GM19397 (cell line): ENCODE measurements at regions not wholly inside any gene's neighbourhood (a gene's known extent, or its start where the extent isn't known, plus 50 kb on each side); places are given as distances from the start of the nearest gene placed in this dataset.
"Not testable (repeated sequence)": the region's sequence is repeated elsewhere in the genome, so short reads cannot be mapped to it uniquely, and the experiment has no call there.

ENCODE experiments used
- ATAC-seq: cut with Tn5 transposase; IDR thresholded peaks from one replicate; pipeline ENCODE4 v1.9.1; 2021; ENCODE audit warnings: mild to moderate bottlenecking, moderate library complexity; ENCODE audit not compliant: unreplicated experiment

DNA sequence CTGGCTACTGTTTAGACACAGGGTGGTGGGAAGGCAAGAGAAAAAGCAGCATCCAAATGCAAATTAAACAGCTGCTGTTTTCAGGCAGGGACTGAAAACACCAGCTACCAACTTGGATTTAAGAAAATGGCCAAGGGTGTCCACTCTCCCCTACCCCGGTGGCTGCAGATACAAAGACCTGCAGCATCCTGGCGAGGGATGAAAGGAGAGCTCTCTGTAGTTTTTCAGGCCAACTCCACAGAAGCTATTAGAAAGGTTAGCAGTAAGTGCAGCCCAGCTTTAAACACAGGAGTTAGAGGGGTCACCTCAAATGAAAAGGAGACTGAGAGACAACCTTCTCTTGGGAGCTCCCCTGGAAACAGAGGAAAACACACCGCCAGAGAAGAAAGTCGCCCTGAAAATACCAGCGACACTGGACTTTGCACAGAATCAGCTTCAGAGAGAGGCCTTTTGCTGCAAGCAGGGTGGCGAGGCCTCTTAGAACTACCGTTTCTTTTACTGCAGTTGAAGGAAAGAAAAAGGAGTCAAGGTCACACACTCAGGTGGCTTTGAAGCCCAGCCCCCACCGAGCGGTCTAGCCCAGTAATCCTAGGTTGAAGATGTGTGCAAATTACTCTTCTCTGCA, 74.4 kb upstream of the TIAM1 start:
- ATAC-seq, result no peak

DNA sequence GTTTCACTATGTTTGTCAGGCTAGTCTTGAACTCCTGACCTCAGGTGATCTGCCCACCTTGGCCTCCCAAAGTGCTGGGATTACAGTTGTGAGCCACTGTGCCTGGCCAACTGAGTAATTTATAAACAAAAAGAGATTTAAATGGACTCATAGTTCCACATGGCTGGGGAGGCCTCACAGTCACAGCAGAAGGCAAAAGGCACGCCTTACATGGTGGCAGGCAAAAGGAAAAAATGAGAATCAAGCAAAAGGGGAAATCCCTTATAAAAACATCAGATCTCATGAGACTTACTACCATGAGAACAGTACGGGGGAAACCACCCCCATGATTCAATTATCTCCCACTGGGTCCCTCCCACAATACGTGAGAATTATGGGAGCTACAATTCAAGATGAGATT, 73.2 kb upstream of the TIAM1 start:
- not testable (repeated sequence) for ATAC-seq

DNA sequence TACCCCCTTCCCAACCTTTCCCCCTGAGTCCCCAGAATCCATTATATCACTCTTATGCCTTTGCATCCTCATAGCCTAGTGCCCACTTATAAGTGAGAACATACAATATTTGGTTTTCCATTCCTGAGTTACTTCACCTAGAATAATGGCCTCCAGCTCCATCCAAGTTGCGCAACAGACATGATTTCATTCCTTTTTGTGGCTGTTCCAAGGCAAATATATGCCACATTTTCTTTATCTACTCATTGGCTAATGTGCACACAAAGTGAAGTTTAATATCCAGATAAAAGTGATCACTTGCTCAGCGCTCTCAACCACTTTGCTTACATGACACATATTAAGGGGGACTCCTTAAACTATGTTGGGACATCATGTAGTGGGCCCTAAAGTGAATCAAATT, 72.4 kb upstream of the TIAM1 start:
- no peak for ATAC-seq

DNA sequence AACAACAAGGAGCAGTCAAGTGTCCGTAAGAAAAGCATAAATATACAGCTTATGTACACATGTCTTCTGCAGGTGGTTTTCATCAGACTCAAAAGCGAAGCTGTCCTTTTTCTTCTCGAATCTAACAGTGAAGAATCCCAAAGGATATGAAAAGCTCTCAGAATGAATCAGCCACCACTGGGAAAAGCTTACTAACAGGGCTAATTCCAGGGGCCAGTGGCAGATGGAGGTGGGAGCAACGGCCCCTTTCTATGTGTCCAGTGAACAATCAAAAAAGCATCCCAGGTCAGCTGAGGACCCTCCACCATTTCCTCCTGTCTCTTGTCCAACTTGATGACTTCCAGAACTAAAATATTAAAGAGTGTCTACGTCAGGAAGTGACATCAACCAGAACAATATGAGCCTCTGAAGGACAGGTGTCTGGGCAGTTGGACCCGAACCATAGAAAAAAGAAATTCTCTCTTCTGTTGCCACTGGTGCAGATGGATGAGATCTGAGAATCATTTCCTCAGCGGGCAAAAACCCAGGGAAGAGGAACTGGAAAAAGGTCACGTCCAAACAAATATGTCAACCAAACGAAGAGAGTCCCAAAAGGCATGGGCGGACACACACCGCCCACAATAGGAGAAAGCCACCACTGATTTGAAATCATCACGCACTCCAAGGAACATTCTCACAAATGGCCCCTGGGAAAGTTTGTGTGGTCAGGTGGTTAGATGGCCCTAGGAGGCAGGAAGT, 70.4 kb upstream of the TIAM1 start:
- ATAC-seq, result no peak

DNA sequence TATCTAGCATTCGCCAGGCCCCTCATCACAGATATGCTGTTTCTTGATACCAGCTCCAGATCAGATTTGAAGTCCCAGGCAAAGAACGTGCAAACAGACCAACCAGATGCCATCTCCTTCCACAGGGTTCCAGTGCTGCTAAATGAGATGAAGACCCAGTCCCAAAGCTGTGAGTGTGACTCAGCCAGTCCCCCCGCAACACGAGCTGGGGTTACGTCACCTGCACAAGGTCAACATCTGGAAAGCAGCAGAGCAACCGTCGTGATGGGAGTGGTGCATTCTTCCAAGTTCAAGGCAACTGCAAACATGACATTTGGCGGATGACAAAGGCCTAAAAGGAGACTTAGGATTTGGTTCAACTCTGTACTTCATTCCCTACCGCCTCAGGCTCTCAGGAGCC, 69.6 kb upstream of the TIAM1 start:
- ATAC-seq, result no peak

DNA sequence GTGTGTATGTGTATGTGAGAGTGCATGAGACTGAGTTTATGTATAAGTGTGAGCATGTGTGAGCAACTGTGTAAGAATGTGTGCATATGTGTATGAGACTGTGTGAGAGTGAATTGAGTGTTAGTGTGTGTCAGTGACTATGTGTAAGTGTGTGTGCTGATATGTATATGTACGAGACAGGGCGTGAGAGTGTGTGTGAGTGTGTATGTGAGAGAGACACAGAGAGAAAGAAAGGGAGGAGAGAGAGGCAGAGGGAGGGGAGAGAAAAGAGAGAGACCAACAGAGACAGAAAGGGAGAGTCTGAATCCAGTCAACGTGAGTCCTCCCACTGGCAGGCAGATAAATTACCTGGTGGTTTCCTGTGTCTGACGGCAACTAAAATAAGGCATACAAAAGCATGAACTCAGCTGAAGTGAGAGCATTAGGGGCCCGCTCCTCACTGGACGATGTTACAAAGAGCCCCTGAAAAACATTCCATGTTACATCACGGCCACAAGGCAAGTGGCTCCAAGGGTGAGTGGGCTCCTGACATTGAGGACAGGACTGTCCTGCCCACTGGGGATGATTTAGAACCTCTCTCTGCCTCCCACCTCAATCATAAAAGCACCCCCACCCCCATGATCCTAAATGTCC, 66.6 kb upstream of the TIAM1 start:
- no peak for ATAC-seq

DNA sequence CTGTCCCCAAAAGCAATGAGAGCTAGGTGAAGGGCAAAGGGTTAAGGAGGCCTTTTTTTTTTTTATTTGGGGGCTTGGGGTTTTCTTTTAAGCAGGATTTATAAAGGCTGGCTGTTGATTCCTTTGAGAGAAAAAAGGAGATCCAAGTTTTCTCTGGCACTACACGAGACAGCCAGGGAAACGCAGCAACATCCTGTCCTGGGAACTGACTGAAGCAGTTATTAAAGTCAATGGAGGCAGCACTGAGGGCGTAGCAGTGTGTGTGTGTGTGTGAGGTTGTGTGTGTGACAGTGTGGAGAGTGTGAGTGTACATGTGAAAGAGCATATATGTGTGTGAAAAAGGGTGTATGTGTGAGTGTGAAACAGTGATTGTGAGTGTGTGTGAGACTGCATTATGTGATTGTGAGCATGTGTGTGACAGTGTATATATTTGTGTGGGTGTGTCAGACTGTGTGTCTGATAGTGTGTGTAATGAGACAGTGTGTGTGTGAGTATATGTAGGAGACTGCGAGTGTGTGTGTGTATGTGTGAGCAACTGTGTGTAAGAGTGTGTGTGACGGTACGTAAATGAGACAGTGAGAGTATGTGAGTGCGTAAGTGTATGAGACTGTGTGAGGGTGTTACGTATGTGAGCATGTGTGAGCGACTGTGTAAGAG, 65.9 kb upstream of the TIAM1 start:
- no peak for ATAC-seq

DNA sequence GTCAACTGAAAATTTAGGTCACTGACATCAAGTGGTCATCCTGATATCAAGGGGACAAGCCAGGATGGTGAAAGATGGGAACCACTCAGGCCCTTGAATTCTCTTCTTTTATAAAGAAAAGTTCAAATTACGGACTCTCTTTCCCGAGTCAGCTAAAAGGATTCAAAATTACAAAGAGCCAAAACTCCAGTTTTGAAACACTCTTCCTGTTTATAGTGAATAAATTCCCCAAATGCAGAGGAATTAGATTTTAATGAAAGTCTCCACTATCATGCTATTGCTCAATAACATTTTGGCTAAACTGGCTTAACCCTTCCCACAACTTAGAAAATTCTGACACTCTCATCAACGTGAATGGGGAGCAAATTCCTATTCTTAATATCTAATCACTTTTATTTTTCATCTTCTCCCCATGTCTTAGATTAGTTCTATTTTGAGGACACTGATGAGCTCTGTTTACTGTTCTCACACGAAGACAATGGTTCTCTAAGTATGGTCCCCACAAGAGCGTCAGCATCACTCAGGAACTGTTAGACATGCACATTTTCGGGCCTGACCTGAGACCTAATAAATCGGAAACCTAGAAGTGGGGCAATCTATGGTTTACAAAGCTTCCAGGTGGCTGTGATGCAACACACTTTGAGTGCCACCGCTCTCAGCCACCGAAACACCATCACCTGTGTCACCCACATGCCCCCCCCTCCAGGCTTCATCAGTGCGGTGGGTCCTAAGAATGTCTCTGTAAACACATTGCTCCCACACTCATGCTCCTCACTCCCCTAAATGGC, 64.4 kb upstream of the TIAM1 start:
- ATAC-seq, result no peak

DNA sequence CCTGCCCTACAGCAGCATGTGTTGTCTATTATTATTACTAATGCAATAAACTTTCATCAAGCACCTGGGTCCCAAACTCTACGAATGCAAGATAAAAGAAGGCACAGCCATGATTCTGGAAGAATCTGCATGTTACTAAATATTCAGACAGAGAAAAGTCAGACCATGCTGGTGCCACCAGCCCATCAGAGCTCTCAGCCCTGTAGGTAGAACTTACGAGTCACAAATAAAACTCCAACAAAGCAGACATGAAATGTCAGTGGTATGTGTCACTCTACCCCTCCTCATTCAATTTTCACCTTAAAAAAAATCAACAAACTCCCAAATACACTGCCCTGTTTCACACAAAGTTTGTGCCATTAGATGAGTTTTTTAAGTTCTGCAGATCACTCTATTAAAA, 62.4 kb upstream of the TIAM1 start:
- ATAC-seq, result no peak

DNA sequence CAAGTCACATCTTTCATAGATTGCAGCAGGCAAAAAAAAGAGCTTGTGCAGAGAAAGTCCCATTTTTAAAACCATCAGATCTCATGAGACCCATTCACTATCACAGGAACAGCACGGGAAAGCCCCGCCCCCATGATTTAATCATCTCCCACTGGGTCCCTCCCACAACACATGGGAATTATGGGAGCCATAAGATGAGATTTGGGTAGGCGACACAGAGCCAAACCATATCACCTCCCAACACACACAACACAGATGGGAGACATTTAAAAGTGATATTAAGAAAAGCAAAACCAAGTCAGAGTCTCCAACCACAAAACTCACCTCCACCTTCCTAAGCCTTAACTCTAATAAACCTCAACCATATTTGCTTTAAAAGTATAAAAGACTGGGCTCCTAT, 61.5 kb upstream of the TIAM1 start:
- ATAC-seq, result no peak

DNA sequence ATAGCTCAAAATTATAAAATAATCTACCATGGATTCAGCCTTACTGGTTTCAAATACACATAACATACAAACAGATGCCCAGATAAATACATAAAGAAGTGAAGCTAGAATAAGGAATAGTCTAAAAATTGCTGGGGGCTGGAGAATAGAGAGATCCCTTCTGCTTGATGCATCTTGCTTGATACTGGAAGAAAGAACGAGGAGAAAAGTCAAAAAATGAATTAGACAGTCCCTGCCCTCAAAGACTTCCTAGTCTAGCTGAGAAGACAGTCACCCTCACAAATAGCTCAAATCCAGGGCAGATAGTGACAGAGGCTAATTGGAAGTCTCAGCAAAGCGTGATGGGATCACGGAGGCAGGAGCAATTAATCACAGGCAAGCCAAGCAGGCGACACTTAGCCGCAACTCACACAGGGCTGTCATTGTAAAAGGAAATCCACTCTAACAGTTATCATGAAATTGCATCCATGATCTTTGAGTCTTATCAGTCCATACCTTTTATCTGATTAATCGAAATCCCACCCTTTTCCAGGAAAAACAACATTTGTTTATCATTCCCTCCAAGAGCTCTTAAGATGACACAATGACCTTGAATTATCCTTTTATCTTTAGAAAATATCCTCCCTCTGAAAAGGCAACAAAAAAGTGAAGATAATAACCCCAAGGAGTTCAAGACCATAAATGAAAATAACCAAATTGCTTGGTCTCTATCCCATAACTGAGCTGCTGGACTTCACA, 59.7 kb upstream of the TIAM1 start:
- no peak for ATAC-seq

DNA sequence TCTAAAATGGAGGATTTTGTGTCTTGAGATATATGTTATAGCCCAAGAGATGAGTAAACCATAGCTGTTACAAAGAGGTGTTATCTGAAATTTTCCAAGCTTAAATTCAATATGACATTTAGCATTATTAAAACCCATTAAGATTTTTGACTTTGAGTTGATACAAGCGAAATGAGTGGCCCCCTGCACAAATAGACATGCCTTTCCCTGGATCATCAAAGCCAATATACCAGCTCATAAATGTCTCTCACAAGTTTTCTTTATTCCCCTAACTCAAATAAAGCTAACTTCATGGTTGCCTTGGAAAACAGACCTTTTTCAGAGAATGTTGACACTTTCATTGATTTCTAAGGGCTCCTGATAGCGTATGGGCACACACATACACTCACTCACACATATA, 55.5 kb upstream of the TIAM1 start:
- ATAC-seq, result no peak

DNA sequence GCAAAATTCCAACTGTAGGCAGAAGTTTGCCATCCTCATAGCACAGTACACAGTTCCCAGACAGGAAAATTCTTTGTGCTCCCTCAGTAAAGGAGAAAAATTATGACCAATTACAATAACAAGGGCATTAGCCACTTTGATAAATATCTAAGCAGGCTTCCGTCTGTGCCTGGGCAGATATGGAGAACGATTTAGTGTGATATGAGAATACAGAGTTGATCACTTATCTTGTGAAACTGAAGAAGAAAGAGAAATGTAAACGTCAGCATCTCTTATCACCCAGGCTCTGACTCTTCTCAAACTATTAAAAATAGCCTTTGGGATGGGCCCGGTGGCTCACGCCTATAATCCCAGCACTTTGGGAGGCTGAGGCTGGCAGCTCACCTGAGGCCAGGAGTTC, 54.5 kb upstream of the TIAM1 start:
- ATAC-seq, result no peak

DNA sequence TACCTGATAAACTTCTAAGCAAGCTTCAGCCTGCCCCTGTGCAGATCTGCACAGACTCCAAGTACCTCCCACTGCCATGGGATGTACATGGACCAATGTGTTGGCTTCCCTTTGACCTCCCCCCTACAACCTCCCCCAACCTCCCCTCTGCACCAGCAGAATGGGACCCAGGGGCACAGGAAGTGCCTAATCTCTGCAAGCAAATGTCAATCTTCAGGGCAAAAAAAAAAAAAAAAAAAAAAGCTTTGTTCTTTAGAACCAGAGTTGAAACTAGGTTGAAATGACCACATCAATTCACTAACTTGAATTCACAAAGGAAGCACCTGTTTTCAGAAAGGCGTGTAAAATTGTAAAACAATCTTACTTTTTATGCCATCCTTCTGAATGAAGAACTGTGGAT, 53.9 kb upstream of the TIAM1 start:
- no peak for ATAC-seq

DNA sequence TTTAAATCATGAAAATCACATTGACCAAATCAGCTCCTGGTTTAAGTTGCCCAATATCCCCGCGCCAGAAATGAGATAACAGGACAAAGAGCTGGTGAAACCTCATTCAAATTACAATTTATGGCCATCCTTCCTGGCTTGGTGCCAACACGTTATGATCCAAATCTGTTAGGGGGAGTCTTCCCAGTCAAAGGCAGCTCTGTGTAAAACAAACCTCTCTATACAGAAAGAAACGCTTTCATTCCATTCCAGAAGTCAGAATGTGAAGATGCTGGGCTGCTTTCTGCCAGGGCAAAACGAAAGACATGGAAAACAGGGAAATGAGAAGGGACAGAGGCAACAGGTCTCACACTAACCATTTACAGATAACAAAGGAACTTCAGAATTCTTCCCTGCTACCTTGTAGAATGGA, 53.5 kb upstream of the TIAM1 start:
- ATAC-seq, result no peak

DNA sequence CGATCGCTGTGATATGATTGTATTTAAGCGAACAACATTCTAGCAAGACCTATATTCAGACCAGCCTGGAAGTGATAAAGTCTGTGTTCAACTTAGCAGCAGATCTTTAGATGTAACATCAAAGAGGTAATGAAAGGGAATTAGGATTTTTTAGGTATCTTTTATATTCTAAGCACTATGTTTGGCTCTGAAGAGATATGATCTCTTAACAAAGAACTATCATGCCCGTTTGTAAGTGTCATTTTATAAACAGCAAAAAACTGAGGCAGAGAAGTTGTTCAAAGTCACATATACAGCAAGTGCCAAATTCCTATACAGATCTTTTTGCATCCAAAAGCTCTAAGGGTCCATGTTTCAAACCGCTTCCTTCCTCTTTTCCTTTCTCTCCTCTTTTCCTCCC, 53.0 kb upstream of the TIAM1 start:
- no peak for ATAC-seq

DNA sequence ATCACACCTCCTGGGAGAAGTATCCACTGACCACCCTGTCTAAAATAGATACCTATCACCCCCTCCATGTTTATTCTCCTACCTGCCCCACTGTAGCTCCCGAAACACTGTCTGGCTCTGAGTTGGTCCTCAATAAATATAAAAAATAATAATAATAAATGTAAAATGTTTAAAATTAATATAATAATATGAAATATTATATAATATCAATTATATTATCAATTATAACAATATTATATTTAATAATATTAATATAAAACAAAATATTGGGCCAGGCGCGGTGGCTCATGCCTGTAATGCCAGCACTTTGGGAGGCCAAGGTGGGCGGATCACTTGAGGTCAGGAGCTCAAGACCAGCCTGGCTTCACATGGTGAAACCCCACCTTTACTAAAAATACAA, 52.3 kb upstream of the TIAM1 start:
- no peak for ATAC-seq

DNA sequence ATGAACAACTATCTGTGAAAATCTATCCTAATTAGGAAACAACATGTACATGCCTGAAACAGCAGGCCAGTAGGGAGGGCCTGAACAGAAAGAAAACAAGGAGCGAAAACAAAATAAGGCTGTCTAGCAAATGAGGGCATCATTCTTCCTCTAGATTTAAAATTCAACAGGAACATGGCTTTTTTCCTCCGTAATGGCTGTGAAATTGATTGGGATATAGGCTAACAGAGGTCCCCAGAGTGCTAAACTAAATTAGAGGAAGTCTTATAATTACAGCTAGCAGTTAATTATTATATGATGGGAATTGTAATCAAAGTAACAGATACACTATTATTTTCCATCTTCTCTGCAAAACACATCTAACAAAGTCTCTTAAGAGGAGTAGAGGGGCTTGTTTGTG, 51.7 kb upstream of the TIAM1 start:
- no peak for ATAC-seq

DNA sequence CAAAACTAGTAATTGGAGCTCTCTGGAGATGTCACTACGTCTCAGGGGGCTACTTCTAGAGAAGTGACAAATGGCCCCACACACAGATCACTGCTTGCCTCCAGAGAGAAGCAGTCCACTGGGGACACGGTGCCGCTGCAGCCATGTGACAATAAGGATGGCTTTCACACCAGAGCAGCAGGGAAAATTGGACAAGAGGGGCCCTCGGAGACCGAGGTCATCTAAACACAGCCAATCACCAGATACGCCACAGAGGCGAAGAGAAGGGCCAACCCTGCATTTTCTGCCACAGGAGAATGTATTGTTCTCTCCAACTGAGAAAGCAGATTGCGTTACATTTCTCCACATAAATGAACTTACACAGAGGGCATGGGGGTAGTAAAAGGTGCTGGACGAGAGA, 51.2 kb upstream of the TIAM1 start:
- ATAC-seq, result no peak

DNA sequence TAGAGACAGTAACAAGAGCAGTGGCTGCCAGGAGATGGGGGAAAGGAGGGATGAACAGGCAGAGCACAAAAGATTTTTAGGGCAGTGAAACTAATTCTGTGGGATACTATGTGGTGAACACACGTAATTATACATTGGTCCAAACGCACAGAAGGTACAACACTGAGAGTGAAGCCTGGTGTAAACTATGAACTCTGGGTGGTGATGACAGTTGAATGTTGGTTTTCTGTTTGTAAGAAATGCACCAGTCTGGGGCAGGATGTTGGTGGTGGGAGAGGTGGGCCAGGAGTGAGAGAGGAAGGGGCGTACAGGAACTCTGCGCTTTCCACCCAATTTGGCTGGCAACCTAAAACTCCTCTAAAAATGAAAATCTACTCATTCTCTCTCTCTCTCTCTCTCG, 50.2 kb upstream of the TIAM1 start:
- no peak for ATAC-seq
